ENCODE measurements at regions not wholly inside any gene's neighbourhood (a gene's known extent, or its start where the extent isn't known, plus 50 kb on each side); places are given as distances from the start of the nearest gene placed in this dataset.

GRCh38 chr3:59698091-59698490 lies 648.3 kb upstream of the CFAP20DC start:
- Mint-ChIP-seq H3K9me3 (no peaks in the 10 kb centered on the region), H3K27me3 (ENCODE audit: low read depth) (peaks cover 4% of the 10 kb centered on the region), H3K27ac (no peak overlapping the region), H3K4me3 (no peak overlapping the region), H3K36me3 (ENCODE audit: low read depth) (no peaks in the 10 kb centered on the region), H3K4me1 (ENCODE audit: low read depth) (no peaks in the 10 kb centered on the region)
- DNase-seq (ENCODE audit: low spot score), result no peak

DNA sequence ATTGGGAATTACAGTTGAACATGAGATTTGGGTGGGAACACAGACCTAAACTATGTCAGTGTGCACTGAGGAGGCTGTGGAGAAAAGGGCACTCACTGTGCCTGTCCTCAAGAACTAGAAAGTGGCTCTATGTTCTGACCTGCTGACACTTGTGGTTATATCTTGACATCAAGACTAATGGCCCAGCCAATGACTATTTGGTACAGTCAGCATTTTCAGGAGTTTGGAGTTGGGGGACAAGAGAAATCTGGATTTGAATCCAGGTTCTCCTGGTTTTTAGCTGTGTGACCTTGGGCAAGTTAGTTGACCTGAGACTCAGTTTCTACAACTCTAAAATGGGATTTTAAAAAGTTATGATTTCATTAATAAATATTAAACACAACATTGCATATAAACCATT lies 647.0 kb upstream of the CFAP20DC start:
- H3K4me1 Mint-ChIP-seq (ENCODE audit: low read depth), result peaks cover 2% of the 10 kb centered on the region
- no peak for DNase-seq (ENCODE audit: low spot score)
- no peaks in the 10 kb centered on the region for H3K9me3 Mint-ChIP-seq
- H3K27me3 Mint-ChIP-seq (ENCODE audit: low read depth), result peaks cover 2% of the 10 kb centered on the region
- H3K27ac Mint-ChIP-seq, result no peak overlapping the region
- H3K4me3 Mint-ChIP-seq, result no peak overlapping the region
- H3K36me3 Mint-ChIP-seq (ENCODE audit: low read depth), result no peaks in the 10 kb centered on the region

DNA sequence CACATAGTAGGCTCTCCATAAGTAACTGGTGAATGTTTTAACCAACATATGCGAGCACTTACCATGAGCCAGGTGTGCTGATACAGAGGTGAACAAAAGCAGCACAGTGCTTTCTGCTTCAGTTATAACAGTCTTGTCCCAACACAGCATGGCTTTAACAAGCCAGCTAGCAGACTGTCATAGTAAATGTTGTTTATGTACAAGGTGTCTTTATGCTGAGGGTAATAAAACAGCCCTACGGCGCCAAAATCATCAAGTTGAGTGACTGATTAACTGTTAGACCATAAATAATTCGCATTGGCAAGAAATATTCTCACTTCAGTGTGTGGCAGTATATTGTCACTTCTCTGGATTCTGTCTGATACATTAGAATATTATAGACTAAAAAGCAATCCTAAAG lies 646.0 kb upstream of the CFAP20DC start:
- H3K4me3 Mint-ChIP-seq, result no peak overlapping the region
- no peaks in the 10 kb centered on the region for H3K9me3 Mint-ChIP-seq
- peaks cover 2% of the 10 kb centered on the region for H3K4me1 Mint-ChIP-seq (ENCODE audit: low read depth)
- DNase-seq (ENCODE audit: low spot score), result no peak
- no peaks in the 10 kb centered on the region for H3K36me3 Mint-ChIP-seq (ENCODE audit: low read depth)
- peaks cover 2% of the 10 kb centered on the region for H3K27me3 Mint-ChIP-seq (ENCODE audit: low read depth)
- H3K27ac Mint-ChIP-seq, result no peak overlapping the region

DNA sequence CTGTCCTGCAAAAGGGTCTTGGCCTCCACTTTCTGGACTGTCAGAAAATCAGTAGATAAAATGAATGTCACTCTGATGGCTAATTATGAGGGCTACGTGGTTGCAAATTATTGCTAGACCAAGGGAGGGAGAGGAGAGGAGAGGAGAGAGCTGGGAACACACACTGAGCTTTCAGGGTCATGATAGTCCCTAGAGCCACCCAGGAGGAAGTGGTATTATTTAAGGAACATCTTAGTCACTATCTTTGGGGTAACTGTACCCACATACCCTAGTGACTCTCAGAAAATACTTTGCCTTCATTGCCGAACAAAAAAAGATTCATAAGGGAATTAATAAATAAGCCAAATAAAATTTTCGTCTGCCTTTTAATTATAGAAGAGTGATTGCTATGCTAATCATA lies 642.3 kb upstream of the CFAP20DC start:
- Mint-ChIP-seq H3K4me1 (ENCODE audit: low read depth) (peaks cover 6% of the 10 kb centered on the region), H3K36me3 (ENCODE audit: low read depth) (no peaks in the 10 kb centered on the region)

DNA sequence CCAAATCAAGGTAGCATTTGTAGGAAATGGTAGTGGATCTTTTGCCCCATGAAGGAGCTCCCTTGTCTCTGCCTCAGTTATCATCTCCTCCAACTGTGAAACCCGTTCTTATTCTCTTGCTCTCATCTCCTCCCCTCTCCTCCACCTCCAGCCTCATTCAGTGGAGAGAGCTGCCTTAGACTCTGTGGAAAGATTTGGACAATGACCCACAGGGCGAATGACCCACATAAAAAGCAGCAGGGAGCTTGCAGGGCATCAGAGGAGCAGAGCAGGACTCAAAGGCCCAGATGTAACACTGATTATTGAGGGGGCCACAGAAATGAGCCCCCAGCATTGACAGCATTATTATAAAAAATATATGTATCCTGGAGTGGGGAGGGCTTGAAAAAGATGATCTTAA lies 641.1 kb upstream of the CFAP20DC start:
- no peak overlapping the region for H3K27ac Mint-ChIP-seq
- H3K9me3 Mint-ChIP-seq, result peaks cover 3% of the 10 kb centered on the region
- no peak for DNase-seq (ENCODE audit: low spot score)
- H3K36me3 Mint-ChIP-seq (ENCODE audit: low read depth), result no peaks in the 10 kb centered on the region
- peaks cover 6% of the 10 kb centered on the region for H3K27me3 Mint-ChIP-seq (ENCODE audit: low read depth)
- H3K4me3 Mint-ChIP-seq, result no peak overlapping the region
- H3K4me1 Mint-ChIP-seq (ENCODE audit: low read depth), result peaks cover 6% of the 10 kb centered on the region

More for the DNA sequence above, 642.3 kb upstream of the CFAP20DC start:
- Mint-ChIP-seq H3K27me3 (ENCODE audit: low read depth) (peaks cover 2% of the 10 kb centered on the region), H3K4me3 (no peak overlapping the region), H3K9me3 (peaks cover 3% of the 10 kb centered on the region), H3K27ac (no peak overlapping the region)
- no peak for DNase-seq (ENCODE audit: low spot score)

GRCh38 chr3:59688636-59689035 lies 638.8 kb upstream of the CFAP20DC start:
- no peak overlapping the region for H3K4me3 Mint-ChIP-seq
- no peaks in the 10 kb centered on the region for H3K36me3 Mint-ChIP-seq (ENCODE audit: low read depth)
- no peak for DNase-seq (ENCODE audit: low spot score)
- H3K4me1 Mint-ChIP-seq (ENCODE audit: low read depth), result peaks cover 6% of the 10 kb centered on the region
- no peak overlapping the region for H3K27ac Mint-ChIP-seq
- H3K27me3 Mint-ChIP-seq (ENCODE audit: low read depth), result peaks cover 13% of the 10 kb centered on the region
- peaks cover 3% of the 10 kb centered on the region for H3K9me3 Mint-ChIP-seq

DNA sequence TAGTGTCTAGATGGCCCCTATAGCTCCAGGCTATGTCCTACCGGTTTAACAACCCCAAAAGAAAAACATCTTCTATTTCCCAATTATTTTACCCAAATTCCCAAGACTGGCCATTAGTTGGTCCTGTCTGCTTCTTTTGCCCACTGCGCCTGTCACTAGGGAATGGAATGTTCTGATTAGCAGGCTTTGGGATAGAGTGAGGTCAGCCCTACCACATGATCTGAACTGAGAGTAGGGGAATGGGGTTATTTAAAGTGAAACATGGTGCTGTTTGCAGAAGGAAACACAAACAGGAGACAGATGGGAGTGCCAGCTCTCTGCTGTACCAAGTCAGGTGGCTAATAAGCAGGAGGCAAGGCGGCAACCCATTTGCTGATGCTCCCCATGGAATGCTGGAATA lies 635.6 kb upstream of the CFAP20DC start:
- Mint-ChIP-seq H3K27ac (no peak overlapping the region), H3K9me3 (peaks cover 3% of the 10 kb centered on the region), H3K27me3 (ENCODE audit: low read depth) (peaks cover 19% of the 10 kb centered on the region), H3K4me1 (ENCODE audit: low read depth) (peaks cover 4% of the 10 kb centered on the region), H3K36me3 (ENCODE audit: low read depth) (no peaks in the 10 kb centered on the region), H3K4me3 (no peak overlapping the region)
- no peak for DNase-seq (ENCODE audit: low spot score)

DNA sequence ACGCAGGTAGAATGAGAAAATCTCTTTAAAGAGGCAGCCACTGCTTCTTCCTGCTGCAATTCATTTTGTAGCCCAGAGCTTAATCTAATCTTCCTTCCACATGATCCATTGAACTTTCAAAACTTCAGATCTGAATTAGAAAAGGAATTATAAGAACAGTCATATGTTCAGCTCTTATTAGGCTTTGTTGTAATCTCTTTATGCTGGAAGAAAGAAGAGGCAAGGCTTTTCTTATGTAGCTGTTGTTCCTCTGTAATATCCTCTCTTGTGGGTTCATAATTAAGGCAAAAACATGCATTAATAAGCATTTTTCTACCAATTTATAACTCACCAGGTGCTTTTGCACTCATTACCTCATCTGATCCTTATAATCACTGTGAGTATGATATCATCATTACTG lies 634.9 kb upstream of the CFAP20DC start:
- peaks cover 3% of the 10 kb centered on the region for H3K9me3 Mint-ChIP-seq
- no peak for DNase-seq (ENCODE audit: low spot score)
- H3K4me1 Mint-ChIP-seq (ENCODE audit: low read depth), result no peaks in the 10 kb centered on the region
- peaks cover 19% of the 10 kb centered on the region for H3K27me3 Mint-ChIP-seq (ENCODE audit: low read depth)
- no peak overlapping the region for H3K27ac Mint-ChIP-seq
- no peaks in the 10 kb centered on the region for H3K36me3 Mint-ChIP-seq (ENCODE audit: low read depth)
- H3K4me3 Mint-ChIP-seq, result no peak overlapping the region

- H3K9me3 Mint-ChIP-seq, result no peaks in the 10 kb centered on the region
- no peaks in the 10 kb centered on the region for H3K4me1 Mint-ChIP-seq (ENCODE audit: low read depth)
- no peaks in the 10 kb centered on the region for H3K36me3 Mint-ChIP-seq (ENCODE audit: low read depth)
- no peak overlapping the region for H3K4me3 Mint-ChIP-seq
- no peak overlapping the region for H3K27ac Mint-ChIP-seq
- no peak for DNase-seq (ENCODE audit: low spot score)
- peaks cover 12% of the 10 kb centered on the region for H3K27me3 Mint-ChIP-seq (ENCODE audit: low read depth)
Observed at GRCh38 chr3:59680919-59681318, 631.1 kb upstream of the CFAP20DC start.

DNA sequence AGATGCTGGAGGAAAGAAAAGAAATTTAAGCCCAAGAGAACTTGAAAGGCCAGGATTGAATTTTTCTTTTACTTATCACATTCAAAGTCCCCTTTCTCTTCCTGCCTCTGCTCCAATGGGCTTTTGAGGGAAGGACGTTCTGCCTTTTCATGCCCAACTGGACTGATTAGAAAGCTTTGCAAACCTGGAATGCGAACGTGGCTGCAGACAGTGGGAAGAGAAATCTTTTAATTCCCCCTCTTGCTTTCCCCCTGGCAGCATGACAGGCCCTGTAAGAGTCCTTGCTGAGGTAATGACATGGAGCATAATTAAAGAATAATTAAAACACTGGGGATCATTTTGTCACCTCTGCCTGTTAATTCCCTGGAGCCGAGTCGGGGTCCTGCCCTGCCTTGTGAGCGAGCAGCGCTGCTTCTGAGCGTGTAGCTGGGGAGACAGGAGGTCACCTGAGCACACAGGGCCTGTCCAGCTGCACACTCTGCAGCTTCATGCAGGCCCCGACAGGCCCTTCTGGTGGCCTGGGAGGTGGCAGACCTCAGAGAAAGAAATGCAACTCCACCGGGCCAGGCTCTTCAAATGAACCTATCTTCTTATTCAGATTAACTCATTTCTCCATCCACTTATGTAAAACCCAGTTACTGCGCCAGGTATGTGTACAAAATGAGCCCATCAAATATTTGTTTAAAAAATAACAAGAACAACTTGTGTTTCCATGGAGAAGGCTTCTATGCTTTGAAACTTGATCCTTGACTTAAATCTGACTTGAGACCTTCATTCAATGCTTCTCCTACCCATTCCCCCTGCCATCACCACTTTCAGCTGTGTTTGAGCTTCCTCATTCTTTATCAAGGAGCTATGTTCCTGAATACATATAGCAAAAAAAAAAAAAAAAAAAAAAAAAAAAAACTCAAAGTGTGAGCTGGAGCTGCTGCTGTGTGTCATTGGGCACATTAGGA lies 628.2 kb upstream of the CFAP20DC start:
- H3K4me3 Mint-ChIP-seq, result no peak overlapping the region
- no peaks in the 10 kb centered on the region for H3K9me3 Mint-ChIP-seq
- H3K27me3 Mint-ChIP-seq (ENCODE audit: low read depth), result peaks cover 11% of the 10 kb centered on the region
- no peak overlapping the region for H3K27ac Mint-ChIP-seq
- H3K4me1 Mint-ChIP-seq (ENCODE audit: low read depth), result no peaks in the 10 kb centered on the region
- H3K36me3 Mint-ChIP-seq (ENCODE audit: low read depth), result no peaks in the 10 kb centered on the region
- no peak for DNase-seq (ENCODE audit: low spot score)

GRCh38 chr3:59675495-59675894 lies 625.7 kb upstream of the CFAP20DC start:
- no peaks in the 10 kb centered on the region for H3K4me1 Mint-ChIP-seq (ENCODE audit: low read depth)
- DNase-seq (ENCODE audit: low spot score), result no peak

GRCh38 chr3:59663076-59663850 lies 613.4 kb upstream of the CFAP20DC start:
- Mint-ChIP-seq H3K4me1 (ENCODE audit: low read depth) (no peaks in the 10 kb centered on the region), H3K27ac (no peak overlapping the region), H3K27me3 (ENCODE audit: low read depth) (peaks cover 2% of the 10 kb centered on the region), H3K9me3 (peaks cover 6% of the 10 kb centered on the region), H3K4me3 (no peak overlapping the region), H3K36me3 (ENCODE audit: low read depth) (no peaks in the 10 kb centered on the region)
- DNase-seq (ENCODE audit: low spot score), result no peak

More at GRCh38 chr3:59675495-59675894, 625.7 kb upstream of the CFAP20DC start:
- Mint-ChIP-seq H3K4me3 (no peak overlapping the region), H3K36me3 (ENCODE audit: low read depth) (no peaks in the 10 kb centered on the region), H3K27me3 (ENCODE audit: low read depth) (peaks cover 7% of the 10 kb centered on the region), H3K27ac (no peak overlapping the region), H3K9me3 (no peaks in the 10 kb centered on the region)

DNA sequence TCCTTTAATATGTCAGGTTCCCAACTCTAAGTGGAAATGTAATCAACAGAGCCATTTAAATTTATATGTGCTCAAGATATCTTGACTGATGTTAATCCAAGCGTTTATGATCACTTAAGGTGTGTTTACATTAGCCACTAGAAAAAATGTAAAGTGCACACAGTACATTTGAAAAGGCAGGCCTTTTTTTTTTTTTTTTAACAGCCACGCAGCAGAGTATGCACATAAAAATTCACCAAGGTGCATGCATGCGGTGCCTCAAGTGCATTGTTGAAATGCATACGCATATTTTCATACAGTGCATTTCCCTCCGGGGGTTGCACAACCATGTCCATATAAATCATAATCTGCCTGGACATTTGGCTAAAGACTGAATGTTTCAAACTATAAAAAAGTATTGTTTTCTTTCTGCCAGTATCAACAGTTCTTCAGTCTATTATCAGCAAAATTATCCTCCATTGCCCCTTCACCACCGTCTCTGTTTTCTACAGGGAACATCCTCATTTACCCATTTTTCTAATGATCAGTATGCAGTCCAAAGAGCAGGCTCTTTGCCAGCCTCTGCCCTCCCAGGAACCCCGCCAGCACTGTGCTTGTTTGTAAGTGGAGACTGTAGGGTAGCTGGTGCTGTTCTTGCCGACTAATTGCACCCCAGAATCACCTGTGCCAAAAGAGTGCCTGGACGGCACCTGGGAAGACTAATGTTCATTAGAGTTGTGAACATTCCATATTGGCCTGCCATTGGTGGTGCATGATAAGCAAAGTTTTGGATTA lies 611.2 kb upstream of the CFAP20DC start:
- no peak for DNase-seq (ENCODE audit: low spot score)
- peaks cover 6% of the 10 kb centered on the region for H3K9me3 Mint-ChIP-seq
- H3K27ac Mint-ChIP-seq, result no peak overlapping the region

GRCh38 chr3:59660376-59660775 lies 610.6 kb upstream of the CFAP20DC start:
- no peak for DNase-seq (ENCODE audit: low spot score)
- H3K27ac Mint-ChIP-seq, result no peak overlapping the region

More for the DNA sequence above, 611.2 kb upstream of the CFAP20DC start:
- Mint-ChIP-seq H3K27me3 (ENCODE audit: low read depth) (peaks cover 5% of the 10 kb centered on the region), H3K36me3 (ENCODE audit: low read depth) (no peaks in the 10 kb centered on the region), H3K4me3 (no peak overlapping the region), H3K4me1 (ENCODE audit: low read depth) (no peaks in the 10 kb centered on the region)

More at GRCh38 chr3:59660376-59660775, 610.6 kb upstream of the CFAP20DC start:
- Mint-ChIP-seq H3K4me3 (no peak overlapping the region), H3K36me3 (ENCODE audit: low read depth) (no peaks in the 10 kb centered on the region), H3K4me1 (ENCODE audit: low read depth) (no peaks in the 10 kb centered on the region), H3K27me3 (ENCODE audit: low read depth) (peaks cover 5% of the 10 kb centered on the region), H3K9me3 (peaks cover 6% of the 10 kb centered on the region)
